ENCODE measurements at regions not wholly inside any gene's neighbourhood (a gene's known extent, or its start where the extent isn't known, plus 50 kb on each side); places are given as distances from the start of the nearest gene placed in this dataset.
"Not testable (repeated sequence)": the region's sequence is repeated elsewhere in the genome, so short reads cannot be mapped to it uniquely, and the experiment has no call there.

DNA sequence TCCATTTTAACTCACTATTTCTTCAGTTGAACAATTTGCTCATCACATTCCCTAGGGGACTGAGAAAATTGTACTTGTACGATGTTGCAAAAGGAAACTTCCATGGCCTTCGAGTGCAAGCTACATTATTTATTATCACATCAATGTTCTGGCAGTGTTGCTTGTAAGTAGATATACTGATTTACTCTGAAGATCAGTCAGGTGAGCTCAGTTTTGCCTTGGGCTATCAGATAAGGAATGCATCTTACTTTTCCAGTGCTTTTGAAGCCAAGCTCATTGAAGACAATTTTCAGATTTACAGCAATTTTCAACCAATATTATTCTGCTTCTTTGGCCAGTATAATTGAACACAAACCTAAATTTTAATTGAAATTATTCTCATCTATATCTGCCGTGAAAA lies 1296.9 kb downstream of the RAPGEF2 start:
- in situ Hi-C loops (cut with HindIII; ENCODE audit: low pct_unique_long_range_greater_than_20kb, low sequenced_read_pairs), result no loop called here
- DNase-seq (ENCODE audit: low read depth, low spot score), result no peak

DNA sequence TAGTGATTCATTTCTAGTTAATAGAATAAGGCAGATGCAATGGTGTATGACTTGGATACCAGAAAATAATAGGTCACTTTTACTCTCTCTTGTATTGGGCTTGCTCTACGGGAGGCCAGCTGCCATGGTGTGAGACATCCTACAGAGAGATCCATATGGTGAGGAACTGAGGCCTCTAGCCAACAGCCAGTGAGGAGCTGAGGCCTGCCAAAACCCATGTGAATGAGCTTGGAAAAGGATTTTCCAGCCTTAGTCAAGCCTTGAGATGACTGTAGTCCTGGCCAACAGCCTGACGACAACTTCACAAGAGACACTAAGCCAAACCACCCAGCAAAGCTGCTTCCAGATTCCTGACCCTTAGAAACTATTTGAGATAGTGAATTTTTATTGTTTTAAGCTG lies 1300.2 kb downstream of the RAPGEF2 start:
- in situ Hi-C loops (cut with HindIII; ENCODE audit: low pct_unique_long_range_greater_than_20kb, low sequenced_read_pairs), result no loop called here
- DNase-seq (ENCODE audit: low read depth, low spot score), result no peak

DNA sequence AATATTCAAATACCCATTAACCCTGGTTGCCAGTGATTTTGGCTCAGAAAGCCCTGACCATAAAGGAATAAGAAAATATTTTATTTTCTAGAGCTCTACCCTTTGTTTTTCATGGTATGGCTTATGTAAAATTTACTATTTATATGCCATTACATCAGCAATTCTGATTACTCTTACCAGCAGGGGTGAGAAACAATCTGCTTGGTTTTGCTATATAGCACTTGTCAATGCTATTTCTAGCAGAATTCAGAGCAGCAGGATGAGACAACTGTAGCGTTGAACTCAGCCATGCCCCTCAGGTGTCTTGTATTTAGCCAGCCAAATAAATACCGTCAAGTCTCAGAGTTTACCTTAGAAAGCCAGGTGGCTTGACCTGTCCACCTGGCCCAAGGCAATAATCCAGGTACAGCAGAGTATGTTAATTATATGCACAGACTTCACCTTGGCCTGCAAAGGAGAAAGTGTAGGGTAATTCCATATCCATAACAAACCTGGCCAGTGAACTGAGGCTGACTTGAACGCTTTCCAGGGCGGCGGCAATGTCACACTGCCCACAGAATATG lies 1303.5 kb downstream of the RAPGEF2 start:
- no peak for DNase-seq (ENCODE audit: low read depth, low spot score)
- in situ Hi-C loops (cut with HindIII; ENCODE audit: low pct_unique_long_range_greater_than_20kb, low sequenced_read_pairs), result no loop called here

DNA sequence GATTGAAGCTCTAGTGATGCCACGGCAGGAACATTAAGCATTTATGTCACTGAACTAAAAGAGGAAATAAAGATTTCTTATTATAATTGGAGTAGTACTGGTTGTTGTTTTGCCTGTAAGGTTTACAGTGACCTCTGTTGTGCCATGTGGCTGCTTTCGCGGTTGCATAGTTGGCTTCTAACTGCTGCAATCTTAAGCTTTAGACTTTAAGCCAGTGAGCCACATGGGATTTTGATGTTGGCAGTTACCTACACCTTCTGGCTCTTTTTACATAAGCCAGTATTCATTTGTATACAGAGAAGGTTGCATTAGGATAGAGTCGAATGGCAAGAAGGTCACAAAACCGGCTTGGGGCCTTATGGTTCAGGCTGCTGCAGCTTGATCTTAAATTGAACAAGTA lies 1311.6 kb downstream of the RAPGEF2 start:
- DNase-seq (ENCODE audit: low read depth, low spot score), result no peak
- in situ Hi-C loops (cut with HindIII; ENCODE audit: low pct_unique_long_range_greater_than_20kb, low sequenced_read_pairs), result no loop called here

DNA sequence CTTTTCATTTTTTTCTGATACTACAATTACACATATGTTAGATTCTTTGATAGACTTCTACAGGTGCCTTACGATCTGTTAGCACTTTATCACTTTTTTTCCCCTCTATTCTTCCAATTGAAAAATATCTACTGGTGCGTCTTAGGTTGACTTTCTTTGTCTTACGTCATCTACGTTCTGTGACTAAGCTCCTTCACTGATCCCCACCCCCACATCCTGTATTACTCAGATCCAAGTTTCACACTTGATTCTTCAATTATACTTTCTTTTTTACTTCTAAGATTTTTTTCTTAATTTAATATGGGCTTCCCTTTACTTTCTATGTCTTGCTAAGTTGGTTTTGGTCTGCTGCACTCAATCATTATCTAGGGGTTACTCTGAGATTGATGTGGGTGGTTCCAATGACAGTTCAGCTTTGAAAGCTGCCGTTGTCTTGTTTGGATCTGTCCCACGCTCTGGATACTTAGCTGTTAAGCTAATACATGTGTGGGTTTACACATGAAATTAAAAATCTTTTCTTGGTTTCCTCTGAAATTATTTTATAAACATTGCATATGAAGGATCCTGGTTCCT lies 1321.1 kb downstream of the RAPGEF2 start:
- in situ Hi-C loops (cut with HindIII; ENCODE audit: low pct_unique_long_range_greater_than_20kb, low sequenced_read_pairs), result no loop called here

DNA sequence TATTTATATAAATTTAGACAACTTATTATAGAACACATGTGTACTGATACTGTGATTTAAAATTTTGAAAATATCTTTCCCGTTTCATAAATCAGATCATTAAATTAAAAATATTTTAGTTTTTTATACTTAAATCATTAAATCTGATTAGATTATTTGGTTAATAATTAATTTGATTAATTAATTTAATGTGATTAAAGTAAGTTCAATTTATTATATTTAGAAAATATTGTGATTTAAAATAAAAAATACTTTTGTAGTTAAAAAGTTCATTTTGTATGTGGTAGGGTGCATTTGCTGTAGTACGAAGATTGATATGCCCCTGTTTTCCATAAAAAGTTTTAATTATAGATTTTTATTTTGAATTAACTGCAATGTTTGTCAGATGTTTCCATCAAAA lies 1323.4 kb downstream of the RAPGEF2 start:
- in situ Hi-C loops (cut with HindIII; ENCODE audit: low pct_unique_long_range_greater_than_20kb, low sequenced_read_pairs), result no loop called here
- no peak for DNase-seq (ENCODE audit: low read depth, low spot score)

More for the DNA sequence above, 1321.1 kb downstream of the RAPGEF2 start:
- peak; percentile 4 for DNase-seq (ENCODE audit: low read depth, low spot score)

DNA sequence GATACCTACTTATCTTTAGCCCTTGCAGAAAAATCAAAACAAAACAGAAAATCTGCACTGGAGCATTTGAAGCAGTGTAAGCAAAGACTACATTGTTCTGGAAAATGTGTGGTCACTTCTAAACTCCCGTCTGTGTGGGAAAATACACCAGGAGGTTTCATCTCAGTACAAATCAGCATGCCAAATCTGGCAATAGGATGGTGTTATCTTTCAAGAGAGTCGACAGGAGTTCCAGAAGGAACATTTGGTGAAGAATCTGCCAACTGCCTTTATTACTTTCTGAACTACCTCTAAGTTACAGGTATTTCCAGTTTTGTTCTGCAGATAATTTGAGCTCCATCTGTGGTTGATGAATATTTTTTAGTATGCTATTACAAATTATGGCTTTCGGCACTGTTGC lies 1348.0 kb downstream of the RAPGEF2 start:
- in situ Hi-C loops (cut with HindIII; ENCODE audit: low pct_unique_long_range_greater_than_20kb, low sequenced_read_pairs), result no loop called here
- no peak for DNase-seq (ENCODE audit: low read depth, low spot score)

DNA sequence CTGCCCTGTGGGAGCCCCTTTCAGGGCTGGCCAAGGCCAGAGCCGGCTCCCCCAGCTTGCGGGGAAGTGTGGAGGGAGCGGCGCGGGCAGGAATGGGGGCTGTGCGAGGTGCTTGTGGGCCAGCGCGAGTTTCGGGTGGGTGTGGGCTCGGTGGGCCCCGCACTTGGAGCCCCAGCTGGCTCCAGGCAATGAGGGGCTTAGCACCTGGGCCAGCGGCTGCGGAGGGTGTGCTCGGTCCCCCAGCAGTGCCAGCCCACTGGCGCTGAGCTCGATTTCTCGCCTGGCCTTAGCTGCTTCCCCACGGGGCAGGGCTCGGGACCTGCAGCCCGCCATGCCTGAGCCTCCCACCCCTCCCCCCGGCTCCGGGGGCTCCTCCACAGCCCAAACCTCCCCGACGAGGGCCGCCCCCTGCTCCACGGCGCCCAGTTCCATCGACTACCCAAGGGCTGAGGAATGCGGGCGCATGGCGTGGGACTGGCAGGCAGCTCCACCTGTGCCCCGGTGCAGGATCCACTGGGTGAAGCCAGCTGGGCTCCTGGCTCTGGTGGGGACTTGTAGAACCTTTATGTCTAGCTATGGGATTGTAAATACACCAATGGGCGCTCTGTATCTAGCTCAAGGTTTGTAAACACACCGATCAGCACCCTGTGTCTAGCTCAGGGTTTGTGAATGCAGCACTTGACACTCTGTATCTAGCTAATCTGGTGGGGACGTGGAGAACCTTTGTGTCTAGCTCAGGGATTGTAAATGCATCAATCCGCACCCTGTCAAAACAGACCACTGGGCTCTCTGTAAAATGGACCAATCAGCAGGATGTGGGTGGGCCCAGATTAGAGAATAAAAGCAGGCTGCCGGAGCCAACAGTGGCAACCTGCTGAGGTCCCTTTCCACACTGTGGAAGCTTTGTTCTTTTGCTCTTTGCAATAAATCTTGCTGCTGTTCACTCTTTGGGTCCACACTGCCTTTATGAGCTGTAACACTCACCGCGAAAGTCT lies 1379.1 kb downstream of the RAPGEF2 start:
- DNase-seq (ENCODE audit: low read depth, low spot score); in situ Hi-C loops (cut with HindIII; ENCODE audit: low pct_unique_long_range_greater_than_20kb, low sequenced_read_pairs): not testable (repeated sequence)

DNA sequence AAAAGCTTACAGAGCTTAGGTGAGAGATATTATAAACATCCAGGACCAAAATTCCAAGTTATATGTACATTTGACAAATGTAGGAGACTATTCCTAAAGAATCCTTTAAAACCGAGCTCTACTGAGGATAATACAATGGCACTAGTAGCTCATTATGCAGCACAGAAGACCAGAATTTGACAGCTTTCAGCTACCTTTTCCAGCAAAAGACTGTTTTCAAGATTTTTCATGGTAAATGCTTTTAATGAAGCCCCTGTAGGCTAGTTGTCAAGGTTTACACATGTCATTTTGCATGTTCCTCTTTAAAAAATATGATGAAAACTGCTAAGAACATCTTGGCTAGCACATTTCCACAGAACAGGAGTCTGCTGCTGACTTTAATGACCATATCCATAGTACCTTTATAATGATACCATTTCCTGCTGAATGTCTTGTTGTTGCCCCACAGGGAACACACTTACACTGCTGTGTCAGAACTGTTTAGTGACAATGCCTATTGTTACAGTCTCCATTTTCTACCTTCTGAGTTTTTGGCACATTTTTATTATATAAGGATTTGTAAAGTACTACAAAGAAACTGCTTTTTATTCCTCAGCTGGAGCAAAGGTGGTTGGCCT lies 1382.3 kb downstream of the RAPGEF2 start:
- in situ Hi-C loops (cut with HindIII; ENCODE audit: low pct_unique_long_range_greater_than_20kb, low sequenced_read_pairs), result no loop called here
- no peak for DNase-seq (ENCODE audit: low read depth, low spot score)

DNA sequence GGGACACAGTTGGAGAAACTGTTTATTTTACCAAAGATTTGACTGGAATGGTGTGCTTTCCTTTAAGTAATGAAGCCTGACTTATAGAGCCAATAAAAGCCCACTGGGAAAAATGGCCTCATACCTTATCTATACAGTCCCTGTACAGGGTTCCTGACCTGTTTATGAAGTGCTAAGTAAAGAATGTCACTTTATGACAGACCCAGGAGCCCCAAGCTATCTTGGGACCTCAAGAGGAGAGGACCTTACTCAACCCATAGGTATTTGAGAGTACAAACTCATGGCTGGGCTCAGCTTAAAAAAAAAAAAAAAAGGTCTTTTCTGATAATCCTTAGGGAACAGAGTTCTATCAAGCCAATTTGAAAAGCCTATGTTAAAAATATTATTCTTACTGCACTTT lies 1389.3 kb downstream of the RAPGEF2 start:
- in situ Hi-C loops (cut with HindIII; ENCODE audit: low pct_unique_long_range_greater_than_20kb, low sequenced_read_pairs), result no loop called here
- no peak for DNase-seq (ENCODE audit: low read depth, low spot score)

DNA sequence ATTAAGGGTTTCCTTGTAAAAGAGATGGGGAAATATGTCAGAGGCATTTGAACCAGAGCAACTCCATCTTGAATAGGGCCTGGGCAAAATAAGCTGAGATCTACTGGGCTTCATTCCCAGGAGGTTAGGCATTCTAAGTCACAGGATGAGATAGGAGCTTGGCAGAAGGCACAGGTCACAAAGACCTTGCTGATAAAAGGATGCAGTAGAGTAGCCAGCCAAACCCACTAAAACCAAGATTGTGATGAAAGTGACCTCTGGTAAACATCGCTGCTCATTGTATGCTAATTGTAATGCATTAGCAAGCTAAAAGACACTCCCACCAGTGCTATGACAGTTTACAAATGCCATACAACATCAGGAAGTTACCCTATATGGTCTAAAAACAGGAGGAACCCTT lies 1390.3 kb downstream of the RAPGEF2 start:
- in situ Hi-C loops (cut with HindIII; ENCODE audit: low pct_unique_long_range_greater_than_20kb, low sequenced_read_pairs), result no loop called here
- no peak for DNase-seq (ENCODE audit: low read depth, low spot score)

DNA sequence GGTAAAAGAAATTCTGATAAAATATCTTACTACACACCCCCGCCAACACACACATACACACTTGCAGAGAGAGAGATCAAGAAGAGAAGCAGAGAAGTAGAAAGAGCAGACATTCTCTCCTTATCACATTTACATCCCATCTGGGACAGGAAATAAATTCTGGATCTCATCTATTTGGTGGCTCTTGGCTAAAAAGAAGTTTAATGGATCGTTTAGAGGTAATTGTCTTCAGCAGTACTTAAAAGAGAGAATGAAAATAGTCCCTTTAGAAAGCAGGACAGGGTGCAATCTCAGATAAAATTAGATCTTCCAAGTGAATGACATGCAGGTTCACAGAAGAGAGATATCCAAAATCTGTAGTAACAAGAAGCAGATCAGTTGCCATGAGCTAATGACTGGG lies 1392.5 kb downstream of the RAPGEF2 start:
- no peak for DNase-seq (ENCODE audit: low read depth, low spot score)
- in situ Hi-C loops (cut with HindIII; ENCODE audit: low pct_unique_long_range_greater_than_20kb, low sequenced_read_pairs), result no loop called here

DNA sequence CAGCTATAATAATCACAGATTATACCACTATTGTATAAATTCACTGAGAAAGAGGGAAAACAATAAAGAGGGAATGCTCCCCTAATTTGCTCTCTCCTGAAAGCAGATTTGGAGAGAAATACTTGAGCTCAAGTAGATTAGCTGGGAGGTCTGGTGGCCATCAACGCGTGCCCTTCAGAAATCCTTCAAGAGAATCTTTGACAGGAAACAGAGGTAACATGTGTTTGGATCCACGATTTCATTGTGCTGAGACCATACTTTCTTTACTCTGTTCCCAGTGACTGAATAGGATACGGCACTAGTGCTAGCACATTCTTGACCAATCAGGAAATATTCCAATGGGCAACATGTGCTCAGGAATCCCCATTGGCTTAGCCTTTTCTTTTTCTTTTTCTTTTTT lies 1395.3 kb downstream of the RAPGEF2 start:
- in situ Hi-C loops (cut with HindIII; ENCODE audit: low pct_unique_long_range_greater_than_20kb, low sequenced_read_pairs), result no loop called here
- DNase-seq (ENCODE audit: low read depth, low spot score), result no peak

DNA sequence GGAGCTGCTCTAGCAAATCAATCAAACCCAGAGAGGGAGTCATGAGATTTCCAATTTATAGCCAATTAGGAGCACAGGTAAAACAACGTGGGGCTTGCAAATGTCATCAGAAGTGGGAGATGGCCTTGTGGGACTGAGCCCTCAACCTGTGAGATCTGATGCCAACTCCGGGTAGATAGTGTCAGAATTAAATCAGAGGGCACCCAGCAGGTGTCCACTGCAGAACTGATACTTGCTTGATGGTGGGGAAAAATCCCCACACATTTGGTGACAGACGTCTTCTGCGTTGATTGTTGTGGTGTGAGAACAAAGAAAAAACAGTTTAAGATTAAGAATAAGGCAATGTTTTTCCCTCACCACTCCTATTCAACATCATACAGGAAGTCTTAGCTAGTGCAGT lies 1402.8 kb downstream of the RAPGEF2 start:
- in situ Hi-C loops (cut with HindIII; ENCODE audit: low pct_unique_long_range_greater_than_20kb, low sequenced_read_pairs), result no loop called here
- no peak for DNase-seq (ENCODE audit: low read depth, low spot score)

DNA sequence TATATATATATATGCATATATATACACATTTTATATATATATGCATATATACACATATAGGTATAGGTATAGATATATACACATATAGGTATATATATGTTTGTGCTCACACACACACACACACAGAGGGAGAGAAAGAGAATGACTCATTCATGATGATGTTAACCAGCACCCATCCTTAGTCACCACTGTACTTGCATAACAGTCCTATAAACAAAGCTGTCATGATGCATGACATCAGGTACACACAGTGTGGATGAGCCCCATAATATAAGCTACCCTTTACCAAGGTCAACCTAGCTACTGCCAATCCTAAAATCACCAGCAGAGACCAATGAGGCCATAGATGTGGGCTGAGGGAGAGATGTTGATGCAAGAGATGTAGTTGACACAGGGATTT lies 1408.0 kb downstream of the RAPGEF2 start:
- DNase-seq (ENCODE audit: low read depth, low spot score), result no peak
- in situ Hi-C loops (cut with HindIII; ENCODE audit: low pct_unique_long_range_greater_than_20kb, low sequenced_read_pairs), result no loop called here

DNA sequence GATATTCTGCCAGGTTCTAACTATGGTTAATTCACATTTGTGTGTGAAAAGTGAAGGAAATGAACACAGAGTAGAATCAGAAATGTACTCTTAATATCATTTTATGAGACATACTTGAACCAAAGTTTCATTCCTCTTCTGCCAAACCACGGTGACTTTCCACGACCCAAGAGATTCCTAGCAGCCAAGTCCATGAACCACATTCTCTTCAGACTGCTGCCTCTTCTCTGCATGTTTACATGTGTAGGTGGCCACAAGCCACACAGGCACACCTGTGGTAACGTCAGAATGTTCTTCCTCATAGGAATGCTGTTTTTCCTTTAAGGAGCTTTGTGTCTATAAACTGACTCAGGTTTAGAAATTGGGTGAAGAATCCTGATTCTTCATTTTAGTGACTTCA lies 1411.2 kb downstream of the RAPGEF2 start:
- DNase-seq (ENCODE audit: low read depth, low spot score), result no peak
- in situ Hi-C loops (cut with HindIII; ENCODE audit: low pct_unique_long_range_greater_than_20kb, low sequenced_read_pairs), result no loop called here

DNA sequence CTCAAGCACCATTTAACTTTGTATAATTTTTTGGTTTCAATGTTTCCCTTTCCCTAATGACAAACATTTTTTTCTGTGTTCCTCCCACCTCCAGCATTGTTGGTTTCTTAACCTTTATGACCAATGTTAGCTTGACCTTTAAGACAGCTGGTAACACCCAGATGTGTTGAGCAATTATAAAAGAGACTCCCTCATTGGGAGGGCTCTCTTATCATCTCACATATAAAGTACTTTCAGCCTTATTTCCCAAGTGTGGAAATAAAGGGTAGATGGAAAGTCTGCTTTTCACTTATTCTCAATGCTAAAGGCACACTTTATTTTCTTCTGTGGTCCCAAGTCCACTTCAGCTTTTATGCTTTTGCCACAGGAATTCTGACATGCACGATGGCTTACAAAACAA lies 1420.4 kb downstream of the RAPGEF2 start:
- no peak for DNase-seq (ENCODE audit: low read depth, low spot score)
- in situ Hi-C loops (cut with HindIII; ENCODE audit: low pct_unique_long_range_greater_than_20kb, low sequenced_read_pairs), result no loop called here

DNA sequence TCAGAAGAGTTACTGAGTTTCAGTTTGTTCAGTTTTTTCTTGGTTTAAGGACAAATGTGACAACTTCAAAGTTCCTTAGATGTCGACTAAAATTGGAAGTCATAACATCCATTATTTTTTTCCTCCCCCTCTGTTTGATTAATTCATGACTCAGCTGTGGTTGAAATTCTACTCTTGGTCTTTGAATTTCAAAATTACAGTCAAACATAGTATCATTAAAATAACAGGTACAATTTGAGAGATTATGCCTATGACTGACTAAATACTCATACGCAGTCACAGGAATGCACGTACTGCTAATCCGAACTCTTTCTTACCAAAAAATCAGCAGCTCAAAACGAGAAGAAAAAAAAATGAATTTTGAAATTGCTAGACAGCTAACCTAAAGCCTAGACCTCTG lies 1434.8 kb downstream of the RAPGEF2 start:
- DNase-seq (ENCODE audit: low read depth, low spot score), result no peak
- in situ Hi-C loops (cut with HindIII; ENCODE audit: low pct_unique_long_range_greater_than_20kb, low sequenced_read_pairs), result no loop called here

All from SK-MEL-5 (cell line).